GM21717 (cell line): ENCODE measurements at regions not wholly inside any gene's neighbourhood (a gene's known extent, or its start where the extent isn't known, plus 50 kb on each side); places are given as distances from the start of the nearest gene placed in this dataset.

Experiments
- ATAC-seq: cut with Tn5 transposase; IDR thresholded peaks from one replicate; pipeline ENCODE4 v1.9.1; 2021; ENCODE audit warnings: mild to moderate bottlenecking, moderate library complexity; ENCODE audit not compliant: unreplicated experiment

GRCh38 chr12:115160271-115161128 lies 476.5 kb upstream of the TBX3 start:
- ATAC-seq, result no peak

GRCh38 chr12:115158816-115159215 lies 474.8 kb upstream of the TBX3 start:
- no peak for ATAC-seq

GRCh38 chr12:115155665-115156645 lies 472.0 kb upstream of the TBX3 start:
- no peak for ATAC-seq

- ATAC-seq, result no peak
Measured at GRCh38 chr12:115149685-115150378, 465.9 kb upstream of the TBX3 start.

GRCh38 chr12:115149279-115149678 lies 465.3 kb upstream of the TBX3 start:
- no peak for ATAC-seq

GRCh38 chr12:115147916-115148315 lies 463.9 kb upstream of the TBX3 start:
- ATAC-seq, result no peak

GRCh38 chr12:115146453-115146852 lies 462.5 kb upstream of the TBX3 start:
- no peak for ATAC-seq

- ATAC-seq, result no peak
Measured at GRCh38 chr12:115144425-115144824, 460.4 kb upstream of the TBX3 start.

GRCh38 chr12:115140981-115141655 lies 457.1 kb upstream of the TBX3 start:
- no peak for ATAC-seq

- no peak for ATAC-seq
Measured at GRCh38 chr12:115137812-115138521, 454.0 kb upstream of the TBX3 start.

GRCh38 chr12:115135800-115136211 lies 451.8 kb upstream of the TBX3 start:
- no peak for ATAC-seq

GRCh38 chr12:115134298-115134697 lies 450.3 kb upstream of the TBX3 start:
- no peak for ATAC-seq

GRCh38 chr12:115132905-115133304 lies 448.9 kb upstream of the TBX3 start:
- no peak for ATAC-seq

GRCh38 chr12:115132145-115132544 lies 448.2 kb upstream of the TBX3 start:
- ATAC-seq, result no peak

- no peak for ATAC-seq
Measured at GRCh38 chr12:115129727-115130126, 445.8 kb upstream of the TBX3 start.

- ATAC-seq, result no peak
Measured at GRCh38 chr12:115121053-115121452, 437.1 kb upstream of the TBX3 start.

- no peak for ATAC-seq
Measured at GRCh38 chr12:115118177-115118724, 434.3 kb upstream of the TBX3 start.

GRCh38 chr12:115114140-115114539 lies 430.2 kb upstream of the TBX3 start:
- ATAC-seq, result no peak

- no peak for ATAC-seq
Measured at GRCh38 chr12:115109863-115110262, 425.9 kb upstream of the TBX3 start.
